ENCODE measurements at regions not wholly inside any gene's neighbourhood (a gene's known extent, or its start where the extent isn't known, plus 50 kb on each side); places are given as distances from the start of the nearest gene placed in this dataset.

- no peaks in the 10 kb centered on the region for H3K27me3 ChIP-seq (ENCODE audit: control insufficient read depth, insufficient read depth, low read length)
- no peak for DNase-seq (ENCODE audit: low read depth, low spot score)
- H3K27ac ChIP-seq (ENCODE audit: low read depth, low read length), result no peak overlapping the region
- POLR2A ChIA-PET, result no interaction called here
- CTCF ChIA-PET, result no interaction called here
- TF ChIP-seq CTCF (IDR thresholded peaks at IDR 0.05; ENCODE audit: low read depth, low read length), result no peak
- no peak overlapping the region for H3K4me3 ChIP-seq (ENCODE audit: low read depth, low read length)
- H3K9me3 ChIP-seq (ENCODE audit: control insufficient read depth, insufficient read depth, low read length), result no peaks in the 10 kb centered on the region
Observed at GRCh38 chr4:135166661-135167060, 965.1 kb upstream of the PABPC4L start.

- Histone ChIP-seq H3K27me3 (ENCODE audit: control insufficient read depth, insufficient read depth, low read length) (no peaks in the 10 kb centered on the region), H3K9me3 (ENCODE audit: control insufficient read depth, insufficient read depth, low read length) (no peaks in the 10 kb centered on the region), H3K4me3 (ENCODE audit: low read depth, low read length) (no peak overlapping the region), H3K27ac (ENCODE audit: low read depth, low read length) (no peak overlapping the region)
- CTCF ChIA-PET, result no interaction called here
- no peak for TF ChIP-seq CTCF (IDR thresholded peaks at IDR 0.05; ENCODE audit: low read depth, low read length)
- POLR2A ChIA-PET, result no interaction called here
- no peak for DNase-seq (ENCODE audit: low read depth, low spot score)
Observed at GRCh38 chr4:135164601-135165000, 963.0 kb upstream of the PABPC4L start.

DNA sequence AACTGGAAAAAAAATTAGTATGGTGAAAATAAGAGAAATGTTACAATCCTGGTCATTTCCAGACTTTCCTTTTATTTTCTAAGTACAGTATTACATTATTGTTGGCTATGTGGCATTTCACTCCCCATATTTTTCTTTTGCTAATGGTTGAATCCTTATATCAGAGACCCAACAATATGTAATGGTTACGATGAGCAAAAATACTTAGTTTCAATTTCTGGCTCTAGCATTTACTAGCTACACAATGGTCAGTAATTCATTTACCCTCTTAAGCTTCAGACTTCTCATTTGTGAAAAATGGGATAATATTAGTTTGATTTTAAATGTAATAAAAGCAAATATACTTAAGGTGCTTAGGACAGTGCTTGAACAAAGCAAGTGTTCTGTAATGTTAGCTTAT is 942.9 kb upstream of the PABPC4L start:
- no peak for TF ChIP-seq CTCF (IDR thresholded peaks at IDR 0.05; ENCODE audit: low read depth, low read length)
- CTCF ChIA-PET, result no interaction called here
- POLR2A ChIA-PET, result no interaction called here
- Histone ChIP-seq H3K27me3 (ENCODE audit: control insufficient read depth, insufficient read depth, low read length) (no peaks in the 10 kb centered on the region), H3K27ac (ENCODE audit: low read depth, low read length) (no peak overlapping the region), H3K4me3 (ENCODE audit: low read depth, low read length) (no peak overlapping the region), H3K9me3 (ENCODE audit: control insufficient read depth, insufficient read depth, low read length) (no peaks in the 10 kb centered on the region)
- DNase-seq (ENCODE audit: low read depth, low spot score), result no peak

GRCh38 chr4:135124196-135124595 is 922.6 kb upstream of the PABPC4L start:
- ChIA-PET POLR2A (no interaction called here), CTCF (interaction anchor here (0.5 kb wide), 1 partner anchor 500 kb away, joined by 3 read pairs; no protein-coding TSS in a partner anchor)
- H3K9me3 ChIP-seq (ENCODE audit: control insufficient read depth, insufficient read depth, low read length), result no peaks in the 10 kb centered on the region
- no peaks in the 10 kb centered on the region for H3K27me3 ChIP-seq (ENCODE audit: control insufficient read depth, insufficient read depth, low read length)
- no peak overlapping the region for H3K27ac ChIP-seq (ENCODE audit: low read depth, low read length)
- TF ChIP-seq CTCF (IDR thresholded peaks at IDR 0.05; ENCODE audit: low read depth, low read length), result no peak
- H3K4me3 ChIP-seq (ENCODE audit: low read depth, low read length), result no peak overlapping the region
- DNase-seq (ENCODE audit: low read depth, low spot score), result no peak

- Histone ChIP-seq H3K9me3 (ENCODE audit: control insufficient read depth, insufficient read depth, low read length) (no peaks in the 10 kb centered on the region), H3K4me3 (ENCODE audit: low read depth, low read length) (no peak overlapping the region), H3K27ac (ENCODE audit: low read depth, low read length) (no peak overlapping the region), H3K27me3 (ENCODE audit: control insufficient read depth, insufficient read depth, low read length) (no peaks in the 10 kb centered on the region)
- CTCF ChIA-PET, result interaction anchor here (0.5 kb wide), 1 partner anchor 500 kb away, joined by 3 read pairs; no protein-coding TSS in a partner anchor
- POLR2A ChIA-PET, result no interaction called here
- DNase-seq (ENCODE audit: low read depth, low spot score), result no peak
- TF ChIP-seq CTCF (IDR thresholded peaks at IDR 0.05; ENCODE audit: low read depth, low read length), result no peak
Observed at GRCh38 chr4:135123632-135124031, 922.0 kb upstream of the PABPC4L start.
